HG03066 (cell line): ENCODE measurements at regions not wholly inside any gene's neighbourhood (a gene's known extent, or its start where the extent isn't known, plus 50 kb on each side); places are given as distances from the start of the nearest gene placed in this dataset.

Experiments used
- ATAC-seq: cut with Tn5 transposase; IDR thresholded peaks from one replicate; pipeline ENCODE4 v1.9.1; 2021; ENCODE audit warnings: low read depth; ENCODE audit not compliant: unreplicated experiment

- no peak for ATAC-seq
Measured at GRCh38 chr4:27248829-27249228, 388.2 kb downstream of the STIM2 start.

DNA sequence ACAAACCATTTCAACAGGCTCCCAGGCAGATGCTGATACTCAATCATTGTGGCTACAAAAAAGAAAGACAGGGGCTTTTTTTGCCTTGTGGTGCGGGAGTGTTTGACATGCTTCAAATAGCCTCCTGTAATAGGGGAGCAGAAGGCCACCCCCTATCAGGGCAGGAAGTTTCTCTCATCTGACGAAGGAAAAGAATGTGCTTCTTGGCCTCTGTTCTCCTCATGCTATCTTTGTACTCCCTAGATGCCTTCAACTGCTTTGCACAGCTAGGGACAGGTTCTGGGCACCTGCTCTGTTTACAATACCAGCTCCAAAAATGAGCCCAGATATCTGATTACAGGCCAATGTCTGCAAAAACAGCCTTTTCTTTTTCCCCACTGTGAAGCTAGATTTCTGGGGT lies 391.1 kb downstream of the STIM2 start:
- ATAC-seq, result no peak

- no peak for ATAC-seq
Measured at GRCh38 chr4:27267339-27267969, 406.8 kb downstream of the STIM2 start.

GRCh38 chr4:27267970-27268355 lies 407.3 kb downstream of the STIM2 start:
- no peak for ATAC-seq

- ATAC-seq, result no peak
Measured at GRCh38 chr4:27270435-27270834, 409.8 kb downstream of the STIM2 start.

- no peak for ATAC-seq
Measured at GRCh38 chr4:27271555-27271954, 410.9 kb downstream of the STIM2 start.

- no peak for ATAC-seq
Measured at GRCh38 chr4:27272217-27272616, 411.6 kb downstream of the STIM2 start.

DNA sequence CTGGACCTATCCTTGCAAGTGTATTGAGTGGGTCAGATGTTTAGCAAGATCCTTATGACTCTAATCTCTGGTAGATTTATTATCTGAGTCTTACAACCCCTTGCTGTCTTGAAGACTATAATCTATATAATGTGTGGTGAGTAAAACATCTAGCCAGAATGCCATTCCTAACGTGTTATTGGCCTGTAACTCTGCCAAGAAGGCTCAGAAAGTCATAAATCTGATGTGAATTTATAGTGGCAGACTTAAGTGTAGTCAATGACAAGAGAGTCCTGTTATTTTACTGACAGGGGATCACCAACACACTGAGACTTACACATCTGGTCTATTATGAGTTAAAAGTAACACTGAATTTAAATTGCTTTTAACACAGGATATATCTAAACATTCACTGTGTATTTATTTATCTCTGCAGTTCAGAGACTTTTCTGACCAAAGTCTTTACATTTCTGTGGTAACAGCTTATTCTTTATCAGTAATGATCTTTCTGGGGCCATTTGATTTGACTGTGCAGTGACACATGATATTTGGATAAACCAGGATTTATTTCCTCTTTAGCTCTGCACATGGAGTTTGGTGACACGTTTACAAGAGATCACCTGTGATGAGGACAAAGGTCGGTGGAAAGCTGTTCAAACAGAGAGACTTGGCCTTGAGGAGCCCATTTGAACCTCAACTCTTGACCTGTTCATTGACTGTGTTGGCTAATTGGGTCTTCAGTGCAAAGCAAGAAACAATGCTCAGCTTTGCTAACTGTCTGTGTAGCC lies 415.8 kb downstream of the STIM2 start:
- no peak for ATAC-seq

- no peak for ATAC-seq
Measured at GRCh38 chr4:27278615-27279375, 418.2 kb downstream of the STIM2 start.

- no peak for ATAC-seq
Measured at GRCh38 chr4:27288496-27288895, 427.9 kb downstream of the STIM2 start.

- ATAC-seq, result no peak
Measured at GRCh38 chr4:27289704-27290103, 429.1 kb downstream of the STIM2 start.

GRCh38 chr4:27293831-27294230 lies 433.2 kb downstream of the STIM2 start:
- ATAC-seq, result no peak

- ATAC-seq, result no peak
Measured at GRCh38 chr4:27304751-27305150, 444.1 kb downstream of the STIM2 start.

DNA sequence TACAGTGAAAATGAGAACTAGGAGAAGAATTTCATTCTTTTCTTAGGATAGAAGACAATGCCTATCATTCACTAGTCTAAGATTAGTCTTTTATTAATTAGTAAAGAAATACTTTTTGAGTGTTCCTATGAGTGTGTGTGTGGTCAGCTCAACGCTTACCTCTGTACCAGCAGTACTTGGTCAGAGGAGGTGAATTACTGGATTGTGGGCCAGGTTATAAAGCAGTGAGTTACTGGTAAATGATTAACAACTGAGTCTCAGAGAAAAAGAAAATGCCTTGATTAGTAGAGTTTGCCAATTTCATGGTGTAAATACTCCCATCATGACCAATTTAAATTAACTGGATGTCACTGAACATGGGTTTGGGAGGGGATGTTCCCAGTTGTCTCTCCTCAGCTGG lies 444.6 kb downstream of the STIM2 start:
- ATAC-seq, result no peak

GRCh38 chr4:27308379-27308778 lies 447.7 kb downstream of the STIM2 start:
- ATAC-seq, result no peak

- ATAC-seq, result no peak
Measured at GRCh38 chr4:27315625-27316024, 455.0 kb downstream of the STIM2 start.

DNA sequence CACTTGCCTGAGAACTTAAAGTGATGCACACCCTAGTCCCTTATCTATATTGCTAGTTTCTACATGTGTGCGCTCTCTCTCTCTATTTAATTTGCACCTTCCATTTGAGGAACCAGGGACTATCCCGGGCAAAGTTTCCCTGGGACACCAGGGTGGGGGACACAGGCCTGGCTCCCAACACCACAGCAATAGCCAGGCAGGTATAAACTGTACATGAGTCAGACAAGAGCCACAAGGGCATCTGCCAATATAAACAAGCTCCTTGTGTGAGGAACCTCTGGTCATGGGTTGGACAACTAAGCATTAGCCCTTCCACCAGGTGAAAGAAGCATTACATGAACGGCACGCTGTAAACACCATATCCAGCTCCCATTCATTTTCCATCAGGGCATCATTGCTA lies 455.5 kb downstream of the STIM2 start:
- no peak for ATAC-seq

GRCh38 chr4:27318740-27319139 lies 458.1 kb downstream of the STIM2 start:
- ATAC-seq, result no peak

DNA sequence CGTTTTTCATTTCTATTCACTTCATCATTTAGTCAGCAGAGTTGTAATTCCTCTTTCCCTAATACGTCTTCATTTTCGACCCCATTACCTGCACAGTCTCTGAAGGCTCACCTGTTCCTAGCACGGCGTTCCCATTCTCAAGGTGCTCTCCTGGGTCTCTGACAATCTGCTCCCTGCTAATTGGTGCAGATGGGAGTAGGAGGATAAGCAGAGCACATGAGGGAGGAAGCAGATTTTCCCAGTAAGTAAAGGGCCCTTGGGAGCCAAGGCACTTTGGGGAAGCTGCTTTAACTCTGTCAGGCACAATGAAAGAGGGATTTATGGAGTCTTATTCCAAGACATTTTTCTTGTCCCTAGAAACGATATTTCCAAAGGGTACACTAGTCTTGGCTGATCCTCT lies 466.4 kb downstream of the STIM2 start:
- ATAC-seq, result no peak

- ATAC-seq, result no peak
Measured at GRCh38 chr4:27327421-27328181, 467.0 kb downstream of the STIM2 start.

GRCh38 chr4:27338530-27338929 lies 477.9 kb downstream of the STIM2 start:
- no peak for ATAC-seq
